Epithelial cell of proximal tubule (primary cell): ENCODE measurements at regions not wholly inside any gene's neighbourhood (a gene's known extent, or its start where the extent isn't known, plus 50 kb on each side); places are given as distances from the start of the nearest gene placed in this dataset.
"Not testable (repeated sequence)": the region's sequence is repeated elsewhere in the genome, so short reads cannot be mapped to it uniquely, and the experiment has no call there.

Source experiments
- DNase-seq: peaks from one replicate; pipeline ENCODE4 v3.0.0-alpha.2; 2011; ENCODE audit warnings: low read depth
- H3K4me3 ChIP-seq: 2 replicates; pipeline ENCODE4 v1.5.1; 2011; ENCODE audit warnings: low read depth, mild to moderate bottlenecking, low read length
- TF ChIP-seq, protein P1 (sequence below): conservative IDR thresholded peaks from 2 replicates; pipeline ENCODE4 v1.5.1; 2012; ENCODE audit warnings: low read depth, mild to moderate bottlenecking, low read length

DNA sequence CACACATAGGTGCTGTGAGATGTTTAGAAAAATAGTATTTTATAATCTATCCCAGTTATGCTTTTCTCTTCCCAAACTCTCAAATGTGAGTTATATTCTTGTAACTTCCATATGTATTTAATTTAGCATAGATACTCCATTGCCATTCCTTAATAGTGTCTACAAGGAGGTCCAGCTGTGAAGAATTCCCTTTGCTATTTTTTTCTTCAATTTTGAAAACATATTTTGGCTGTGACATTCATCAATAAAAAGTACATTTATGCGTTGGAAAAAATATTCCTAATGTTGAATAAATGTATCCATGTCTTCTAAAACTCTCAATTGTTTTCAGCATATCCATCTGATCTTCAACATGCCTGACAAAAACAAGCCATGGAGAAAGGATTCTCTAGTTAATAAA, 1402.0 kb upstream of the SEL1L start:
- no peak for DNase-seq

DNA sequence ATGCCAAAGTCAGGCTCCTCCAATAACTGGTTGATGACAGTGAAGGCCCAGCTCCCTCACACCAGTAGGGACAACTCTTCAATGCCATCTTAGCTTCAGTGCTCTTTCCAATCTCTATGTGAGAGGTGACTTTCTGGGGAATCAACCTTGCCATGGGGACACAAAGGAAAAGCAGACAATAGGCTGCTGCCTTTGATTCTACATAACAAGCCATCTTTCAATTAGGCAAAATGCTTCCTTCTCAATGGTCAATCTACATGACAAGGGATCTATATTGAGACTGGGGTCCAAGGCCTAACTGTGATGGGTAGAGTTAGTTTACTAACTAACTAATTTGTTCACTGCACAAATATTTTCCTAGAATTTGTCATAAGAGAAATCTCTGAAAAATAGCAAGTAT, 1417.5 kb upstream of the SEL1L start:
- TF ChIP-seq, protein P1, sequence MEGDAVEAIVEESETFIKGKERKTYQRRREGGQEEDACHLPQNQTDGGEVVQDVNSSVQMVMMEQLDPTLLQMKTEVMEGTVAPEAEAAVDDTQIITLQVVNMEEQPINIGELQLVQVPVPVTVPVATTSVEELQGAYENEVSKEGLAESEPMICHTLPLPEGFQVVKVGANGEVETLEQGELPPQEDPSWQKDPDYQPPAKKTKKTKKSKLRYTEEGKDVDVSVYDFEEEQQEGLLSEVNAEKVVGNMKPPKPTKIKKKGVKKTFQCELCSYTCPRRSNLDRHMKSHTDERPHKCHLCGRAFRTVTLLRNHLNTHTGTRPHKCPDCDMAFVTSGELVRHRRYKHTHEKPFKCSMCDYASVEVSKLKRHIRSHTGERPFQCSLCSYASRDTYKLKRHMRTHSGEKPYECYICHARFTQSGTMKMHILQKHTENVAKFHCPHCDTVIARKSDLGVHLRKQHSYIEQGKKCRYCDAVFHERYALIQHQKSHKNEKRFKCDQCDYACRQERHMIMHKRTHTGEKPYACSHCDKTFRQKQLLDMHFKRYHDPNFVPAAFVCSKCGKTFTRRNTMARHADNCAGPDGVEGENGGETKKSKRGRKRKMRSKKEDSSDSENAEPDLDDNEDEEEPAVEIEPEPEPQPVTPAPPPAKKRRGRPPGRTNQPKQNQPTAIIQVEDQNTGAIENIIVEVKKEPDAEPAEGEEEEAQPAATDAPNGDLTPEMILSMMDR = no peak
- no peak overlapping the region for H3K4me3 ChIP-seq
- no peak for DNase-seq

More for the DNA sequence above, 1402.0 kb upstream of the SEL1L start:
- no peak overlapping the region for H3K4me3 ChIP-seq
- TF ChIP-seq, protein P1 = no peak

DNA sequence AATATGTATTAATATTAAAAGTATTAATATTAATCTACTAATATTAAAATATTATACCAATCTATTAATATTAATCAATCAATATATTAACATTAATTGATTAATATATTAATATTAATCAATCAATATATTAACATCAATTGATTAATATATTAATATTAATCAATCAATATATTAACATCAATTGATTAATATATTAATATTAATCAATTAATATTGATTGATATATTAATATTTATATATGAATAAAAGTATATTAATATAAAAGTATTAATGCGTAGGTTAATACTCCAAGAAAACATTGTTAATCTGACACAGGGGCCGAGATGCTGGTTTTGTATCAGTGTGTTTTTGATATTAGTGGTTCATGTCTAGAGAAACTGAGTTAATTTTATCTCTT, 1430.1 kb upstream of the SEL1L start:
- TF ChIP-seq, protein P1 = no peak
- no peak overlapping the region for H3K4me3 ChIP-seq
- DNase-seq = no peak

DNA sequence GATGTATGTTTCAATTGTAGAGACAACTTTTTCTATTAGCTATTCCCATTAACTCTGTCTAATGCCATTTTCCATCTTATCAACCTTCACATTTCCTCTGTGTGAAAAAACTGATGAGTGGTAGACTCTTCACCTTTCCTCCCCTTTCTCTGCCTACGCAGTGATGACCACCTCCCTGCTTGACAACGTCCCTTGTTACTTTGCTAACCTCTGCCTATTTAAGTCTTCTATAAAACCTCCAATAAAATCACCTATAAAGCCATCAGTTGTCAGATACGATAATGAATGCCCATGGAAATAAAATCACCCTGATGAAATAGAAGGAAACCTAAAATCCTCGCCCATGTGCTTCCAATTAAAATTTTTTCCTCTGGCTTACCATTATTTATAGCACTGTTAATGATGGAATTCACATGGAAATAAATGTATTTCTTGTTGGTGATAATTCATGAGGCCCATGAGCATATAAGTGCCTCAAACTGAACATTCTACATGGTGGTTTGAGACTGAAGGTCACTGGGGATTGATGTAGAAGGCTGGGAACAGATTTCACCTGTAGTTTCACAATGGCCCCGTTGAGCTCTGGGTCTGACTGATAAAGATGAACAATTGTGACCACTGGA, 1454.0 kb upstream of the SEL1L start:
- no peak for DNase-seq
- TF ChIP-seq, protein P1 = no peak
- H3K4me3 ChIP-seq = no peak overlapping the region

DNA sequence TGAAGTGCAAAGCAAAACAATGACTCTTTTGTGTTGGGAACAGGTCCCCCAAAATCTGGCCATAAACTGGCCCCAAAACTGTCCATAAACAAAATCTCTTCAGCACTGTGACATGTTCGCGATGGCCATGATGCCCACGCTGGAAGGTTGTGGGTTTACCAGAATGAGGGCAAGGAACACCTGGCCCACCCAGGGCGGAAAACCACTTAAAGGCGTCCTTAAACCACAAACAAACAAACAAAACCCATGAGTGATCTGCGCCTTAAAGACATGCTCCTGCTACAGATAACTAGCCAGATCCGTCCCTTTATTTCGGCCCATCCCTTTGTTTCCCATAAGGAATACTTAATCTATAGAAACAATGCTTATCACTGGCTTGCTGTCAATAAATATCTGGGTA, 1460.9 kb upstream of the SEL1L start:
- not testable (repeated sequence) for H3K4me3 ChIP-seq, DNase-seq

DNA sequence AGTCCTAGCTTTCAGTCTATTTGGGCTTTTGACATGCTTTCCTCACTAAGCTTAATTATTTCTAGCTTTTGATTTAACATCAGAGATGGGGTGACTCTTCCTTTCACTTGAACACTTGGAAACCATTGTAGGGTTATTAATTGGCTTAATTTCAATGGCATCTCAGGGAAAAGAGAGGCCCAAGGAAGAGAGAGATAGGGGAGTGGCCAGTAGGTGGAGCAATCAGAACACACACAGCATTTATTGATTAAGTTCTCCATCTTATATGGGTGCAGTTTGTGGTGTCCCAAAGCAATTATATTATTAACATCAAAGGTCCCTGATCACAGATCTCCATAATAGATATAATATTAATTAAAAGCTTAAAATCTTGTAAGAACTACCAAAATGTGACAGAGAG, 1466.1 kb upstream of the SEL1L start:
- DNase-seq = no peak
- TF ChIP-seq, protein P1 = peak; percentile 35
- H3K4me3 ChIP-seq = no peak overlapping the region

DNA sequence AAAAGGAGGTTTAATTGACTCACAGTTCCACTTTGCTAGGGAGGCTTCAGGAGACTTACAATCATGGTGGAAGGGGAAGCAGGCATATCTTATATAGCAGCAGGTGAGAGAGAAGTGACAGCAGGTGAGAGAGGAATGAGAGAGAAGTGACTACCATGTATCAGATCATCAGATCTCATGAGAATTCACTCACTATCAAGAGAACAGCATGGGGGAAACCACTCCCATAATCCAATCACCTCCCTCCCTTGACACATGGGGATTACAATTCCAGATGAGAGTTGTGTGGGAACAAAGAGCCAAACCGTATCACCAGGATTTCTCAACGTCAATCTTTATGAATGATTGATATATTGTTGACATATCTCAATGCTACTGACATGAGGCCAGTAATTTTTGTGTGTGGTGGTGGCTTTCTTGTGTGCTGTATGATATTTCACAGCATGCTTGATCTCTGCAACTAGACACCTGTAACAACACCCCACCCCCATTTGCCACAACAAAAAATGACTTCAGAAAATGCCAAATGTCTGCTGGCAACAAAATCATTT, 1470.9 kb upstream of the SEL1L start:
- no peak for DNase-seq
- TF ChIP-seq, protein P1 = no peak
- no peak overlapping the region for H3K4me3 ChIP-seq
